Pancreas (tissue), 10 donors: ENCODE measurements at regions not wholly inside any gene's neighbourhood (a gene's known extent, or its start where the extent isn't known, plus 50 kb on each side); places are given as distances from the start of the nearest gene placed in this dataset.

Source experiments
- ATAC-seq, 4 donors: fragments of 200-7000 bp; cut with Tn5 transposase; one replicate each; pipeline versions ENCODE4 v1.8.0 to v1.9.1; 2020; ENCODE audit warnings: mild to moderate bottlenecking in 4 of 4, moderate library complexity in 4 of 4
- DNase-seq, 6 donors: peaks; one replicate each; pipeline ENCODE4 v3.0.0-alpha.2; 2020
- FAIRE-seq: peaks from 2 replicates; lab custom pipeline; 2012; peaks lifted over from hg19 to GRCh38; lab: Jason Lieb, UNC
- H3K27ac ChIP-seq, 4 donors: fragments of 200-600 bp; sonication (generic); 1 replicate in 3 of 4; 2 replicates in 1 of 4; pipeline versions ENCODE4 v1.5.0 to v1.8.0; 2020
- H3K27me3 ChIP-seq, 4 donors: fragments of 200-600 bp; one replicate each; pipeline ENCODE4 v1.8.0; 2021
- H3K36me3 ChIP-seq, 3 donors: fragments of 200-600 bp; sonication (generic) in 1 of 3; one replicate each; pipeline versions ENCODE4 v1.5.0 to v1.8.0; 2020 to 2021
- H3K4me1 ChIP-seq, 3 donors: fragments of 200-600 bp; one replicate each; pipeline ENCODE4 v1.8.0; 2021
- H3K4me3 ChIP-seq, 4 donors: fragments of 200-600 bp; sonication (generic) in 2 of 4; one replicate each; pipeline versions ENCODE4 v1.5.0 to v1.8.0; 2020 to 2021
- H3K9me3 ChIP-seq, 4 donors: fragments of 200-600 bp; one replicate each; pipeline ENCODE4 v1.8.0; 2021
- WGBS, 2 donors: extraction: QIAGEN DNeasy Blood & Tissue Kit; methylation state at CpG; one replicate each; pipeline ENCODE4 v1.1.7; 2013; 5-methylcytosine and 5-hydroxymethylcytosine counted together
- intact Hi-C, 3 donors: fragments of 100-400 bp; cut with DNase I; formaldehyde crosslinking; loops; one replicate each; pipeline versions ENCODE4 v1.11.1 to v1.14.2; 2022
- TF ChIP-seq, protein P1 (sequence below), 4 donors: fragments of 200-600 bp; sonication (generic) in 3 of 4; IDR thresholded peaks; one replicate each; pipeline versions ENCODE4 v1.5.0 to v1.8.0; 2021; ENCODE audit warnings: antibody characterized with exemption in 4 of 4
- donor health status: healthy with polysubstance abuse.
- donor health status: DM: no; HTN: no; CAD: no; lungs with moderate emphysema.
- donor health status: DM: no; HTN: no; CAD: no.
- donor health status: control.
- donor health status: control.
- donor health status: Bipolar disorder and iron deficiency.
- donor health status: DM: yes; HTN: yes; CAD: no.
- donor health status: DM: no; HTN: no; CAD: no.
- donor health status: DM: no; HTN: no; CAD: no.
- donor health status: DM: yes; HTN: yes; CAD: no.

- no peak overlapping the region for H3K4me3 ChIP-seq
- H3K9me3 ChIP-seq, result no peaks in the 10 kb centered on the region
- DNase-seq (no peak), FAIRE-seq (no peak), ATAC-seq (no peak)
- H3K36me3 ChIP-seq, result no peaks in the 10 kb centered on the region
- TF ChIP-seq, protein P1, sequence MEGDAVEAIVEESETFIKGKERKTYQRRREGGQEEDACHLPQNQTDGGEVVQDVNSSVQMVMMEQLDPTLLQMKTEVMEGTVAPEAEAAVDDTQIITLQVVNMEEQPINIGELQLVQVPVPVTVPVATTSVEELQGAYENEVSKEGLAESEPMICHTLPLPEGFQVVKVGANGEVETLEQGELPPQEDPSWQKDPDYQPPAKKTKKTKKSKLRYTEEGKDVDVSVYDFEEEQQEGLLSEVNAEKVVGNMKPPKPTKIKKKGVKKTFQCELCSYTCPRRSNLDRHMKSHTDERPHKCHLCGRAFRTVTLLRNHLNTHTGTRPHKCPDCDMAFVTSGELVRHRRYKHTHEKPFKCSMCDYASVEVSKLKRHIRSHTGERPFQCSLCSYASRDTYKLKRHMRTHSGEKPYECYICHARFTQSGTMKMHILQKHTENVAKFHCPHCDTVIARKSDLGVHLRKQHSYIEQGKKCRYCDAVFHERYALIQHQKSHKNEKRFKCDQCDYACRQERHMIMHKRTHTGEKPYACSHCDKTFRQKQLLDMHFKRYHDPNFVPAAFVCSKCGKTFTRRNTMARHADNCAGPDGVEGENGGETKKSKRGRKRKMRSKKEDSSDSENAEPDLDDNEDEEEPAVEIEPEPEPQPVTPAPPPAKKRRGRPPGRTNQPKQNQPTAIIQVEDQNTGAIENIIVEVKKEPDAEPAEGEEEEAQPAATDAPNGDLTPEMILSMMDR (IDR thresholded peaks at IDR 0.05), result no peak
- H3K27me3 ChIP-seq, result no peaks in the 10 kb centered on the region
- no peak overlapping the region for H3K27ac ChIP-seq
- no peaks in the 10 kb centered on the region for H3K4me1 ChIP-seq
- WGBS, 2 donors, result 41 to 47% methylated on average over 1 of the region's 1 CpG
- intact Hi-C loops, result no loop called here
These were observed 892.9 kb upstream of the USP15 start for GRCh38 chr12:61367281-61367785.

- no peak overlapping the region for H3K4me3 ChIP-seq
- no peaks in the 10 kb centered on the region for H3K9me3 ChIP-seq
- 75 to 77% methylated on average over 4 of the region's 4 CpGs for WGBS, 2 donors
- intact Hi-C loops, result no loop called here
- H3K27ac ChIP-seq, result no peak overlapping the region
- DNase-seq (no peak), FAIRE-seq (no peak), ATAC-seq (no peak)
- TF ChIP-seq, protein P1 (IDR thresholded peaks at IDR 0.05), result no peak
- no peaks in the 10 kb centered on the region for H3K27me3 ChIP-seq
- H3K4me1 ChIP-seq, result no peaks in the 10 kb centered on the region
- H3K36me3 ChIP-seq, result no peaks in the 10 kb centered on the region
These were observed 890.8 kb upstream of the USP15 start for GRCh38 chr12:61369241-61369910.

GRCh38 chr12:61384511-61384910 is 875.7 kb upstream of the USP15 start:
- no peaks in the 10 kb centered on the region for H3K36me3 ChIP-seq
- FAIRE-seq (no peak), DNase-seq (no peak), ATAC-seq (no peak)
- TF ChIP-seq, protein P1 (IDR thresholded peaks at IDR 0.05), result no peak
- intact Hi-C loops, result no loop called here
- no peak overlapping the region for H3K27ac ChIP-seq
- no peaks in the 10 kb centered on the region for H3K4me1 ChIP-seq
- 58 to 75% methylated on average over 1 of the region's 1 CpG for WGBS, 2 donors
- H3K4me3 ChIP-seq, result no peak overlapping the region
- no peaks in the 10 kb centered on the region for H3K27me3 ChIP-seq
- no peaks in the 10 kb centered on the region for H3K9me3 ChIP-seq

DNA sequence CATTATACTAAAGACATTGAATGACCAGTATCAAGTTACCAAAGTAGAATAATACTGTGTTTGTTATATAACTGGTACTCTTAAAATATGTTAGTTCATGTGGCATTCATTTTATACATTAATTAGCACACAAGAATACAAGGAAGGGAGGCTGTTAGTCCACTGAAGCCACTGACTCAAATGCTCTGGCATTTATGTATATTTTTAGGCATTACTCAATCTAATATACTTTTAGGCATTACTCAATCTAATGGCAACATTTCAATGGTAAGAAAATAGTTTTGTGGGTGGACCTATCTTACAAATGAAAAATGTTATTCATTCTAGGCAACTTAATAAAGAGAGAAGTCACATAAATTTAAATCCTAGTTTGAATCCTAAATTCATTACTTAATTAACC is 874.4 kb upstream of the USP15 start:
- Histone ChIP-seq H3K27ac (no peak overlapping the region), H3K4me1 (no peaks in the 10 kb centered on the region), H3K36me3 (no peaks in the 10 kb centered on the region), H3K4me3 (no peak overlapping the region), H3K9me3 (no peaks in the 10 kb centered on the region), H3K27me3 (no peaks in the 10 kb centered on the region)
- FAIRE-seq (no peak), DNase-seq (no peak), ATAC-seq (no peak)
- TF ChIP-seq, protein P1 (IDR thresholded peaks at IDR 0.05), result no peak
- intact Hi-C loops, result no loop called here

DNA sequence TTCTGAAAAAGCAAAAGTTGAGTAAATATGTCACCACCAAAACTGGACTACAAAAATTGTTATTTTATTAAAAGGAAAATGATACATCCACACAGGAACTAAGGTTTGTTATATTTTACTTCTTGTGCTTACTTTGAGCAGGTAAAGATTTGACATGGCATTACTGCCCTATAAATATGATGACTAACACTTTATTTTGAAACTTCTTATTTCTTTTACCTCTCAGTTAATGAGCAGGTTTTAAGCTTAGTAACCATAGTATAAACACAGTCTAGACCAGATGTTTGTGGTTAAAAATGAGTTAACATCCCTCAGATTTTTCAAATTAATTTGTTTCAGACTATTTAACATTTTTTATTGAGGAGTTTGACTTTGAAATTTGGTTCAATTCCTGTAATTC is 862.5 kb upstream of the USP15 start:
- H3K36me3 ChIP-seq, result no peaks in the 10 kb centered on the region
- FAIRE-seq, result no peak
- intact Hi-C loops, result no loop called here
- no peaks in the 10 kb centered on the region for H3K27me3 ChIP-seq
- TF ChIP-seq, protein P1 (IDR thresholded peaks at IDR 0.05), result no peak
- no peaks in the 10 kb centered on the region for H3K9me3 ChIP-seq
- H3K4me3 ChIP-seq, result no peak overlapping the region
- no peak for ATAC-seq
- H3K4me1 ChIP-seq, result no peaks in the 10 kb centered on the region
- no peak for DNase-seq
- no peak overlapping the region for H3K27ac ChIP-seq
